Peyer's patch (tissue), 4 donors: ENCODE measurements at regions not wholly inside any gene's neighbourhood (a gene's known extent, or its start where the extent isn't known, plus 50 kb on each side); places are given as distances from the start of the nearest gene placed in this dataset.

Experiments used
- CTCF ChIP-seq, 6 experiments: fragments of 450-650 bp in 4 of 6; fragments of 200-600 bp in 2 of 6; sonication (generic) in 1 of 6; IDR thresholded peaks; one replicate each; pipeline ENCODE4 v1.5.1; 2017 to 2019; ENCODE audit warnings: antibody characterized with exemption in 6 of 6, mild to moderate bottlenecking in 3 of 6, moderate library complexity in 1 of 6
- POLR2A ChIP-seq, 2 donors: fragments of 450-650 bp; IDR thresholded peaks; one replicate each; pipeline ENCODE4 v1.5.1; 2017; ENCODE audit warnings: antibody characterized with exemption in 2 of 2, mild to moderate bottlenecking in 2 of 2, moderate library complexity in 2 of 2

- TF ChIP-seq CTCF (IDR thresholded peaks at IDR 0.05) (no peak), POLR2A (IDR thresholded peaks at IDR 0.05) (no peak)
These were observed 210.3 kb upstream of the TPM1 start for GRCh38 chr15:62832231-62832630.
